HG03175 (cell line): ENCODE measurements at regions not wholly inside any gene's neighbourhood (a gene's known extent, or its start where the extent isn't known, plus 50 kb on each side); places are given as distances from the start of the nearest gene placed in this dataset.
"Not testable (repeated sequence)": the region's sequence is repeated elsewhere in the genome, so short reads cannot be mapped to it uniquely, and the experiment has no call there.

ENCODE experiments used
- ATAC-seq: cut with Tn5 transposase; IDR thresholded peaks from one replicate; pipeline ENCODE4 v1.9.1; 2021; ENCODE audit warnings: mild to moderate bottlenecking, moderate library complexity; ENCODE audit not compliant: unreplicated experiment

DNA sequence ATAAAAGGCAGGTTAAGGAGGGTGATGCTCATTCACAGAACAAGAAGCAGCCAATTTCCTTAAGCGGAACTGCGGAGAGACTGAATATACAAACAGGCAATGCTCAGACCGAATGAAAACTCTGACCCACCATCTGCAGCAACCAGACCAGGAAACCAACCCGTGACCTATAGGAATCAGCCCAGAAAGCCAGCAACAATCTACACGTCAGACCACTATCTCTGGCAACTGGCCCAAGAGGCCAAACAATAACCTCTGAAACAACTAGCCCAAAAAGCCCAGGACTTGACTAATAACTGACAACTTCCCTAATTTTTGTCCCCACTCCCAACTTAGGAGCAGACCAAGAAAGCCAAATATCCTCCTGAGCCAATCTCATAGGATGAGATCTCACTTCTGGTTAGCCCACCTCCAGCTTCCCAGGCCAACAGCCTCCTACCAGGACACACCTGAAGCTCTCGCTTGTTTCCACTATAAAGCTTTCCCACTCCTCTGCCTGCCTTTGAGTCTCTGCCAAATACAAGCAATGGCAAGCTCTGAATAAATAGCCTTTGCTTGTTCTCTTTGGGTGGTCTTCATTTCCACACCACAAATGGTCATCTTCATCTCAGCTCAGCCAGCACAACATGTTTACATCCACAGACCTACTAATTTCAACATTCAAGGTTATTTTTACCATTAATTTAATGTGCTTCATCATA, 168.5 kb downstream of the HSD17B3 start:
- ATAC-seq, result no peak

DNA sequence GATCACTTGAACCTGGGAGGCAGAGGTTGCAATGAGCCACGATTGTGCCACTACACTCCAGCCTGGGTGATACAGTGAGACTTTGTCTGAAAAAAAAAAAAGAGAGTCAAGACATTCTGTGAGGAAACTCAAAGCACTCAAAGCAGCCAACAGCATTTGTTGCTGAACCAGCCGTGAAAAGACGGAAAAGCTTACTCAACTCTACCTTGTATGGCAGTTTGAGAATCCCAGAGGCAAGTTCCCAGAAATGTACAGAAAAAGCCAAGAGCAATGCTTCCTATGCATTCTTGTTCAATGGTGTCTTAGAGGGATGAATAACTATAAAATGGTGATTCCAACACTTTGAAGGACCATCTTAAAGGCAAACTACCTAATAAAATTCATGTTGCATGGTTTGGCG, 170.2 kb downstream of the HSD17B3 start:
- ATAC-seq, result no peak

DNA sequence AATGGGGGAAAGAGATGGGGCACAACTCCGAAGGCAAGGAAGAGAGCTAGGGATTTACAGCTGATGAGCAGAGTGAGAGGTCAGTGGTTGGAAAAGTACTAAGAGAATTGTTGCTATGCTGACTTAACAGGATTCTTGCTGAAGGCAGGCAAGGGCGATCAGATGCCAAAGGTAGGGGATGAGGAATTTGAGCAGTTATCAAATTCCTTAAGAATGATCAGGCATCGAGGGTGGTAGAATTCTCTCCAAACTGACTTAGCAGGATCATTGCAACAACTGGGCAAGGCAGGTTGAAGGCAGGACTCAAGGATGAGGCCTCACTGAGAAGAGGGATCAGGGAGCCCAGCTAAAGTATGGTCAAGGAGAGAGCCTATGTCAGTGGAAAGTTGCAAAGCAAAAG, 171.0 kb downstream of the HSD17B3 start:
- no peak for ATAC-seq

DNA sequence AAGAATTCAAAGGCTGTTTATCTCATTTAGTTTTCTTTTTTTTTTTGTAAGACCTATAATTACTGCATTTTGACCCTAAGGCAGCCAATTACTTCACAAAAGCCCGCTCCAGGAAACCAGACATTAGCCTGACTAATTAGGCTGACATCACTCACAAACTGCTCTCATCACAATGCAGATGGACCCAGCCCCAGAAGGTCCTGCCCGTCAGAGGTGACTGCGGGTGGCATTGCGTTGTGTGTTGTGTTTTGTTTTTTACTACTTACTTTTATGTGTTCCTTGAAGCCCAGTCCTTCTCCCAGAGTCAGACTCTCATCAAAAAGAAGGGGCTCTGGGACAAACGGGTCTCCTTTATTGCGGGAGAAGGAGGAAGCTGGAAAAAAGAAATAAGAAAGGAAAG, 172.2 kb downstream of the HSD17B3 start:
- no peak for ATAC-seq

DNA sequence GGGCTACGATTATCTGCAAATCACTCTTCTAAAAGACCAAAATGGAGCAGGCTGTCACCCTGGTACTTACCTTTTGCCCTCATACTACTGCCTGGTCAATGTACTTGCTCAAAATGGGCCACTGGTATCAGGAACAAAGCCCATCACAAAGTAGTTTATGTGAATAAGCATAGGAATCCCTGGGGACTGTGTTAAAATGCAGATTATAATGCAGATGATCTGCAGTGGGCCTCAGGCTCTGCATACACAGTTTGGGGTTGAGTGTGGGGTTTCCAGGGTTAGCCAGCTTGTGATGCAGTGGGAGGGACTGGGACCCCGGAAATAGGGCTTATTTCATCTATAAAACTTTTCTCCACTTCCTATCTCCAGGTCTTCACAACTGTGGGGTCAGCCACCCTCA, 173.1 kb downstream of the HSD17B3 start:
- no peak for ATAC-seq

DNA sequence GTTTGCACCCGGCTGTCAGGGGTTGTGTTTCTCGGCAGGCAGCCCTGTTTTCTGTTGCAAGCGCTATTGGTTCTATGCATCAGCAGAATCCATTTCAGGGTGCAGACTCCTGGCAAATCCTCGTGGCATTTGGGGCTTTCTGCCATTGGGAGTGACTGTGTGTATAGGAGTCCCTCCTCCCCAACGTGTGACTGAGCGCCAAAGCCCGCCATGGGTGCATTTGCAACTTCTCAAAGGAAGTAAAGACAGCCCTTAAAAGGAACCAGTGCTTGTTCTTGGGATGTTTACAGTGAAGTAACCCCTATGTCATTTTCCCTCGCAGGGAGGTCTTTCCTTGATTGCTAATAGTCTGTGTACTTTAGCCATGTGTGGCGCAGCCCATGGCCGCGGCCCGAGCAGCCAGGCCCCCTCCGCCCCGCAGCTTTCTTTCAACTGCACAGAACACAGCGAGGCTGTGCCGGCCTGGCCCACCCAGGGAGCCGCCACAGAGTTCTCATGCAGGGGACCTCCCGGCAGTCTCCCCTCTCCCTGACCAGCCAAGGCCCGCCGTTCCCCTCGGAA, 175.6 kb downstream of the HSD17B3 start:
- ATAC-seq, result no peak

DNA sequence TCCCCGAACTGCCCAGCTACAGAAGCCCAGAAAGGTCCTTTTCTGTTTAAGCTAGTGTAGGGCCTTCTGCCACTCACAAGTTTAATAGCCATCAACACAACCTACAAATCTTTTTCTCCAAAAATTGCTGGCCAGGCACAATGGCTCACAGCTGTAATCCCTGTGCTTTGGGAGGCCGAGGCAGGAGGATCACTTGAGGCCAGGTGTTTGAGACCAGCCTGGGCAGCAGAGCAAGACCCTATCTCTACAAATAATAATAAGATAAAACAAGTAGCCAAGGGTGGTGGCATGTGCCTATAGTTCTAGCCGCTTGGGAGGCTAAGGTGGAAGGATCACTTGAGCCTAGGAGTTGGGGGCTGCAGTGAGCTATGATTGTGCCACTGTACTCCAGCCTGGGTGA, 176.4 kb downstream of the HSD17B3 start:
- no peak for ATAC-seq

DNA sequence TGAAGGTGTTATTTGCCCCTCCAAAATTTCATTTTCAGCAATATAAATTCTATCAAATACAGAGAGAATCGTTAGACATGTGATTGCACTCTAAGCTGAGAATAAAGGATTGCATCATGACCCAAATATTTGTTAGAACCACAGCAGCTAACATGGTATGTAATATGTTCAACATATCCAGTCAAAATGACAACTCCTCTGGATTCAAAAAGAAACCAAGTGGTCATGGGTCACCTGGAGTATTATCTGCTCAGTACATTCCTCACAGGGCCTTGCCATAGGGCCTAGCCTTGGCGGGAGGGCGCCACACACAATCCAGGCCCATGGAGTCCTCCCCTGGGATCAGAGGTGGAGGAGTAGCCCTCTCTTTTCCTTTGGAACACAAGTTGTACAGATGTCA, 179.2 kb downstream of the HSD17B3 start:
- ATAC-seq, result no peak

DNA sequence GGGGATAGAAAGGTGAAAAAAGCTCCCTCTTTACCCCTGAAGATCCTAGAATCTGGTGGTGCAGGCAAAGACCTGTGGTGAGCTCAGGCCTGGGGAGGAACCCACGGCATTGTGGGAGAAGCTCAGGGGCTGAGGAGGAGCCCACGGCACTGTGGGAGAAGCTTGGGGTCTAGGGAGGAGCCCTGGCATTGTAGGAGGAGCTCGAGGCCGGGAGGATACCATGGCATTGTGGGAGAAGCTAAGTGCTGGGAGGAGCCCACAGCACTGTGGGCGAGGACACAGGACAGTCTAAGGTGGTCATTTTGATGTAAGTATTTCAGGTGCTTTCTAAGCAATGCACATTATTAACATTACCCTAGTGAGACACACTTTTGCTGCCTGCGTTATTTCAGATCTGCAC, 179.7 kb downstream of the HSD17B3 start:
- no peak for ATAC-seq

DNA sequence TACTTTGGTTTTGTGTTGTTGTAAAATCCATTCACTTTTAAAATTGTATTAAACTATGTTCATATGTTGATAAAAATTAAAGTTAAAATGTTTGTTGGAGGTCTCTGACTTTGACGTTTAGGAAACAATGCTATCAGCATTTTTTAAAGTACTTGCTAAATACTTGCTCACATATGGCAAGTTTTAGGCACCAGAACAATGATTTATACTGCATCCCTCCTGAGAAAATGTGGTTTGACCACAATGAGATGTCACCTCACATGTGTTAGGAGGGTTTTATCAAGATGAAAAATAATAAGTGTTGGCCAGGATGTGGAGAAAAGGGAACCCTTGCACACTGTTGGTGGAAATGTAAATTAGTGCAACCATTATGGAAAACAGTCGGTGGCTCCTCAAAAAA, 180.8 kb downstream of the HSD17B3 start:
- ATAC-seq, result no peak

DNA sequence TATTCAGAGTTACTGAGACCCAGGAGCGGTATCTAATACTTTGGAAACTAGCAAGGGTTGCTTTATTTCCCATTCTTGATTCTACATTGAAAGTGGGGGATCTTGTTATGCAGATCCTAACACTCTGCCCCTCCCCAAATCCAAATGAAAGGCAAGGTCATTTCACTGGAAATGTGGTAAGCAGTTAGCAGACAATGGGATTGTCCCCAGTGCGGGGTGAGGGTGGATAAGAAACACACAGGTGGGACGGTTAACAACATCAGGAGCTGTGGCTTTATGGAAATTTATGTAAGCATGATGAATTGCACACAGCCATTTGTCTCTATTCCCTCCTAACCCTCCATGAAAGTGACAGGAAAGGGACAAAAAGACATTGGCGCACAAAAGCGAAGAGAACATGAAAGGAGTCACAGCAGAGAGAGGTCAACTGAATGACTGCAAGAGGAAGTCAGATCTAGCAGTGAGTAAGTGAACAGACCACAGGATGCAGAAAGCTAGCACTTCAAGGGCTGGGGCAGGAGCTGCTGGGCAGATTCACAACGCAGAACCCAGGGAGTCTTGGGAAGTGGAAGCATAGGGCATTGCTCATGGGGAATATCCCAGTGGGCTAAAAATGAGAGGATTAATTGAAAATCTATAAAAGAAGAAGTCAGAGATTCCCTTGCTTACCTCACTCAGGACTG, 184.4 kb downstream of the HSD17B3 start:
- ATAC-seq, result no peak

DNA sequence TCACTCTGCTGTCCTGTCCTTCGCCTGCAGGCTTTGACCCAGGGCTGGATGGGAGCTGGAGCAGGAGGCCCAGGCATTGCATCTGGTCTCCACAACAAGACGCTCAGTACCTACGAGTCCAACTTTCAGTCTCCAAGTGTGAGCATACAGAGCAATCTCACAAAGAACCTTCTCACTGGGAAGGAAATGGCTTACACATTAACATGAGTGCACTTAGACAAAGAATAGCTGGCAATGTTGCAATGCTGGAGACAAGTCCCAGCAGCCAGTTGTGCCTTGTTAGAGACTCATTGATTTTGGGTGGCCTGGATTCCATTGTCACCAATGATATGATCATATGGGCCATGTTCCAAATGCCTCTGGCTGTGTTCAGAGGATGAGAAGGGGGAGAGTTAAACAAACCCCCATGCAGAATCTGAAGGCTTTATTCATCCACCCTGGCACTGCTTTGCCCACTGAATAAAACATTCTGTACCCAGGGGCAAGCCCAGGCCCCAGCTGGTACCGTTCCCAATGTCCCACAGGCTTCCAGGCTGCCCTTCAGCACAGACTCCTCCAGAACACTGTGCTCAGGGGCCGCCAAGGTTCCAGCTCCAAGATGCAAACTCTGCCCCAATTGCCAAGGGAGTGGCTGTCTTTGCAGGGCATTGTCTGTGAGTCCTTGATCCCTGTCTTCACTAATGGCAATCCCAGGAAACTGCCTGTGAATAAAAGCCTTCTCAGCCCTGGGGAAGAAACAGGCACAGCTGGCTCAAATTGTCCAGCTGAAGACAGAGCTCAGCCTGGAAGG, 185.5 kb downstream of the HSD17B3 start:
- ATAC-seq, result no peak

DNA sequence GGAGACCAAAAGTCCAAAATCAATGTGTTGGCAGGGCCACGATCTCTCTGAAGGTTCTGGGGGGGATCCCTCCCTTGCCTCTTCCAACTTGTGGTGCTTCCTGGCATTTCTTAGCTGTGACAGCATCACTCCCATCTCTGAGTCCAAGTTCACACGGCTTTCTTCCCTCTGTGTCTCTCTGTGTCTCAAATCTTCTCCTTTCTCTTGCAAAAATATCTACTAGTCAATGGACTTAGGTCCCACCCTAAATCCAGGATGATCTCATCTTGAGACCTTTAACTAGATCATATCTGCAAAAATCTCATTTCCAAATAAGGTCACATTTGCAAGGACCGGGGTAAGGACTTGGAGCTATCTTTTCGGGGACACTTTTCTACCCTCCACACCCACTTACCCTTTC, 186.1 kb downstream of the HSD17B3 start:
- no peak for ATAC-seq

DNA sequence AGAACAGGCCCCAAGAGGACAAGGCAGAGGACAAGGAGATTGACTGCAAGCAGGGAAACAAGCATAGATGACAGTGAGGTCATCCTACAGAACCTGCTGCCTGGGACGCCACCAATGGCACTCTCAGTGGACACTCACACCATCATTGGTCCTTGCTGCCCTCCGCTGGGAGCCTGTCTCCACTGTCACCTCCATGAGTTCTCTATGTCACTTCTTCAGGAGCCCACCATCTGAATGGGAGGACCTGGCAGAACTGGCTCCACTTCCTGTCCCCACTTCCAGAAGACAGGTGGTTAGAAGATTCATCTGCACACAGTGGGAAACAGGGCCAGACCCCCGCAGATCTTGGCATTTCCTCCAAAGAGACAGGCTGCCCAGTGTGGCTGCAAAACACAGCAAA, 188.9 kb downstream of the HSD17B3 start:
- no peak for ATAC-seq

DNA sequence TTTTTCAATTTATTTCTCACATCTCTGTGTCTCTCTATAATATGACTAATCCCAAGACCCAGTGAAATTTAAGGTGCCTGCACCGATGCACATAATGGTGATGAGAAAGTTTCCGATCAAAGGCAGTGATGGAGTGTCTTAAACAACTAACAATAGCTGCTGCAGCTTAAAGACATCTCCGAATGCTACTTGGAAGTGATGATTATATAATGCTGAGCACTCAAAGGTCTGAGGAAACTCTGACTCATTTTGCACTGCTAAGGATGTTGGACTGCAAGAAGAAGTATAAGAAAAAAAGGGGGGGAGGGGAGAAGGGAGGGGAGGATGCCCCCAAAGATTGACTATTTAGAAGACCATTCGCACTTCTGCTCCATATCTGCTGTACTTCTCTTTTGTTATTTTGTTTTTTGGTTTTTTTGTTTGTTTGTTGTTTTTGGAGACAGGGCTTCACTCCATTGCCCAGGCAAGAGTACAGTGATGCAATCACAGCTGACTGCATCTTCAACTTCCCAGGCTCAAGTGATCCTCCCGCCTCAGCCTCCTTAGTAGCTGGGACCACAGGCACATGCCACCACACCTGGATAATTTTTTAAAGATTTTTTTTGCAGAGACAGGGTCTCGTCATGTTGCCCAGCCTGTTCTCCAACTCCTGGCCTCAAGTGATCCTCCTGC, 192.2 kb downstream of the HSD17B3 start:
- no peak for ATAC-seq

DNA sequence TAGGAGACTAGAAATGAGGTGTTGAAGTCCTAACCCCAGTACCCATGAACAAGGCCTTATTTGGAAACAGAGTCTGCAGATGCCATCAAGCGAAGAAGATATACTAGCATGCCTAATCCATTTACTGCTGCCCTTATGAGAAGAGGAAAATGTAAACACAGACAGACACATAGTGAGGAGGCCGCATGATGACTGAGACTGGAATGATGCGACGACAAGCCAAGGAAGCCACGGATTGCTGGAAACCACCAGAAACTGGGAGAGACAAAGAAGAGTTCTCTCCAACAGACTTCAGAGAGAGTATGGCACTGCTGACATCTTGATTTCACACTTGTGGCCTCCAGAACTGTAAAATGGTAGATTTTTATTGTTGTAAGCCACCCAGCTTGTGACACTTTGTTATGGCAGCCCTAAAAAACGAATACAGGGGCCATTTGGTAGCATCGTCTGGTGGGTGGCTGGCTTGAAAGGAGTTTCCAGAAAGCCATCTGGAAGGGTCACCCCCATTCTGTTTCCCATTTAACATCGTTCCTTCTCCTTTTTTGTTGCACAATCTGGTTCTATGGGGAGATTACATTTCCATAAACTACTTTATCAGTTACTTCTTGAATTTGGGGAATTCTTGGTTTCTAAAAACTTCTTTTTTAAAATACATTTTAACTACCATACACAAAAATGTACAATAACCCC, 193.1 kb downstream of the HSD17B3 start:
- ATAC-seq, result no peak

DNA sequence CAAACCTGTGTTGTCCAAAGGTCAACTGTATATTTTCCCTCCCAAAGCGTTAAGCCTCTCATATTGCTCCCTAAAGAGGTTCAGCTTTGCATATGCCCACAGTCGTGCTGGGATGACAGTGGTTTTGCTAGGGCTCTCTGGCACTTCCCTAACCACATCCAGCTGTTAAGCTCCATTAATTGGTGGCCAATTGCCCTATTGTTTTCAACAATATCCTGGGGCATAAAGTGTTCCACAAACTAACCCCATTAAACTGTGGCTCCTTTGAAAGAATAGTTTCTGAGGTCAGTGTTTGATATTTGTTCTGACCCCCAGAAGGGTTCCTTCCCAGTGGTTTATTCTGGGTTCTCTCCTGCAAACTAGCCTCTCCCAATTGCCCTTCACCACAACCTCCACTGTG, 194.5 kb downstream of the HSD17B3 start:
- no peak for ATAC-seq

DNA sequence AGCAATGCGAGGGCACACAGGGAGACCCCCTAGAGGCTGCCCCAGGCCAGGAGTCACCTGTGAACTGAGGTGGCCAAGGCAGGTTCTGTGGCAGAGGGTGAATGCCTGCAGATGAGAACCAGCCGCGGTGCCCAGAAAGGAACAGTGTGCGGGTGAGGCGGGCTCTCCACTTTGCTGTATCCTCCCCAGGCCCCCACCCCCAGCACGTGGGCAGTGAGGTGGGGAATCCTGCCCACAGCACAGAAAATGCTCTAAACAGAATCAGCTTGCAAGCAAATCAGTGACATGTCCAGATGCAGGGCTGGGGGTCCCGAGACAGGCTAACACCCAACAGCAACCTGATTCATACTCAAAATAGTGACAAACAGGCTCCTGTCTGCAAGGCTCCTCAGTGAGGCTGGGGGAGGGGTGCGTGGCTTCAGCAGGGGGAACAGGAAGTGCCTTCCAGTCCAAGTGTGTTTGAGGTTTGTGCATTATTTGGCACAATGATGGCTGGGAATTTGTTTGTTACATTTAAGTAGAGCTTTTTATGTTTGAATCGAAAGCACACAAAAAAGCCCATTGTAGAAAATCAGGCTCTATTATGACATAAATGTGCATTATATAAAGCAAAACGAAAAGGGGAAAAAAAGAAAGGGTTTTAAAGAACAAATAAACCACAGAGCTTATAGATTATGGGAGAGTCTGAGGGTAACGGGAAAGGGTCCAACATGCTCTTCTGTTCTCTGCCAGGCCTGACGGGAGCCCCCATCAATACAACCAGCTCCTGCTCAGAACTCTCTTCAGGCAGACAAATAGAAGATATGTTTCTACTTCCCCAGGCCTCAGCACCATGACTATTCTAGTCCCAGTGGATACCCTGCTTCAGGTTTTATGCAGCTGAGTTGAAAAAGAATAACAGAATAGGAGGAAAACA, 201.3 kb downstream of the HSD17B3 start:
- ATAC-seq, result no peak

DNA sequence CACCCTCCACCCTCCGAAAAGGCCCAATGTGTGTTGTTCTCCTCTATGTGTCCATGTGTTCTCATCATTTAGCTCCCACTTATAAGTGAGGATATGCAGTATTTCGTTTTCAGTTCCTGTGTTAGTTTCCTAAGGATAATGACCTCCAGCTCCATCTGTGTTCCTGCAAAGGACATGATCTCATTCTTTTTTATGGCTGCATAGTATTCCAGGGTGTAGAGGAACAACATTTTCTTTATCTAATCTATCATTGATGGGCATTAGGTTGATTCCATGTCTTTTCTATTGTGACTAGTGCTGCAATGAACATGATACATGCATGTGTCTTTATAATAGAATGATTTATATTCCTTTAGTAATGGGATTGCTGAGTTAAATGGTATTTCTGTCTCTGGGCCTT, 211.3 kb downstream of the HSD17B3 start:
- ATAC-seq, result not testable (repeated sequence)
